Testis (tissue), 2 donors: ENCODE measurements at regions not wholly inside any gene's neighbourhood (a gene's known extent, or its start where the extent isn't known, plus 50 kb on each side); places are given as distances from the start of the nearest gene placed in this dataset.

ENCODE experiments used
- DNase-seq: peaks from one replicate; pipeline ENCODE4 v3.0.0-alpha.2; 2019
- H3K27ac ChIP-seq, 2 donors: fragments of 200-600 bp; sonication (generic); one replicate each; pipeline ENCODE4 v1.5.1; 2019
- H3K27me3 ChIP-seq: fragments of 200-600 bp; sonication (generic); one replicate; pipeline ENCODE4 v1.5.1; 2019
- H3K36me3 ChIP-seq: fragments of 200-600 bp; sonication (generic); one replicate; pipeline ENCODE4 v1.5.1; 2017; ENCODE audit warnings: low read depth; ENCODE audit errors: missing control alignments
- H3K4me1 ChIP-seq: fragments of 200-600 bp; sonication (generic); one replicate; pipeline ENCODE4 v1.5.1; 2019
- H3K4me3 ChIP-seq, 2 donors: fragments of 200-600 bp; sonication (generic); one replicate each; pipeline ENCODE4 v1.5.1; 2017 to 2019
- H3K9me3 ChIP-seq: fragments of 200-600 bp; sonication (generic); one replicate; pipeline ENCODE4 v1.5.1; 2017
- POLR2A ChIP-seq: fragments of 450-650 bp; IDR thresholded peaks from one replicate; pipeline ENCODE4 v1.6.1; 2017; ENCODE audit warnings: antibody characterized with exemption, mild to moderate bottlenecking, moderate library complexity
- WGBS, 2 donors: methylation state at CpG; one replicate each; pipeline ENCODE4 v1.1.5; 2018; 5-methylcytosine and 5-hydroxymethylcytosine counted together
- intact Hi-C: fragments of 100-400 bp; cut with DNase I; formaldehyde crosslinking; loops from one replicate; pipeline ENCODE4 v1.15.1; 2023; ENCODE audit warnings: low total_unique reads
- TF ChIP-seq, protein P1 (sequence below), 3 experiments: fragments of 450-650 bp in 2 of 3; fragments of 200-600 bp in 1 of 3; sonication (generic) in 1 of 3; IDR thresholded peaks; one replicate each; pipeline ENCODE4 v1.5.1; 2016 to 2019; ENCODE audit warnings: antibody characterized with exemption in 3 of 3, mild to moderate bottlenecking in 2 of 3, moderate library complexity in 1 of 3

DNA sequence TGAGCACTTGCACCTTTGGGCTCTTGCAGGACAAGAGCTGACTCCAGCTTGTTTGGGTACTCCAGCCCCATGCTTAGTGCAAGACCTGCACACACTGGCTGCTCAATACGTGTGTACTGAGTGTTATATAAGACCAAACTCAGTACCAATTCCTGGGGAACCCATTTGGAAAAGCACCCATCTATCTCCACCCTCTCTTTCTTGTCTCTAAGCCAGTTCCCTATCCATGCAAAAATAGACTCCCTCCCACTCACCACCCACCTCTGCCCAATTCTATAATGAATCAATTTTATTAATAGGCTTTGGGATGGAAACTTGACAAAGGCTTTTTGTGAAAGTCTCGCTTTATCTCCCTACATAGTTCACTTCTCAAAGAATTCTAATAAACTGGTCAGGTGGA, 60.9 kb upstream of the CPLX2 start:
- intact Hi-C loops: no loop called here
- no peak for DNase-seq
- Histone ChIP-seq H3K4me1 (no peaks in the 10 kb centered on the region), H3K9me3 (no peaks in the 10 kb centered on the region), H3K27me3 (no peaks in the 10 kb centered on the region), H3K36me3 (no peaks in the 10 kb centered on the region), H3K27ac (no peak overlapping the region), H3K4me3 (no peak overlapping the region)
- 69 to 83% methylated on average over 2 of the region's 2 CpGs for WGBS, 2 donors
- no peak for TF ChIP-seq POLR2A
- TF ChIP-seq, protein P1, sequence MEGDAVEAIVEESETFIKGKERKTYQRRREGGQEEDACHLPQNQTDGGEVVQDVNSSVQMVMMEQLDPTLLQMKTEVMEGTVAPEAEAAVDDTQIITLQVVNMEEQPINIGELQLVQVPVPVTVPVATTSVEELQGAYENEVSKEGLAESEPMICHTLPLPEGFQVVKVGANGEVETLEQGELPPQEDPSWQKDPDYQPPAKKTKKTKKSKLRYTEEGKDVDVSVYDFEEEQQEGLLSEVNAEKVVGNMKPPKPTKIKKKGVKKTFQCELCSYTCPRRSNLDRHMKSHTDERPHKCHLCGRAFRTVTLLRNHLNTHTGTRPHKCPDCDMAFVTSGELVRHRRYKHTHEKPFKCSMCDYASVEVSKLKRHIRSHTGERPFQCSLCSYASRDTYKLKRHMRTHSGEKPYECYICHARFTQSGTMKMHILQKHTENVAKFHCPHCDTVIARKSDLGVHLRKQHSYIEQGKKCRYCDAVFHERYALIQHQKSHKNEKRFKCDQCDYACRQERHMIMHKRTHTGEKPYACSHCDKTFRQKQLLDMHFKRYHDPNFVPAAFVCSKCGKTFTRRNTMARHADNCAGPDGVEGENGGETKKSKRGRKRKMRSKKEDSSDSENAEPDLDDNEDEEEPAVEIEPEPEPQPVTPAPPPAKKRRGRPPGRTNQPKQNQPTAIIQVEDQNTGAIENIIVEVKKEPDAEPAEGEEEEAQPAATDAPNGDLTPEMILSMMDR (IDR thresholded peaks at IDR 0.05): no peak

DNA sequence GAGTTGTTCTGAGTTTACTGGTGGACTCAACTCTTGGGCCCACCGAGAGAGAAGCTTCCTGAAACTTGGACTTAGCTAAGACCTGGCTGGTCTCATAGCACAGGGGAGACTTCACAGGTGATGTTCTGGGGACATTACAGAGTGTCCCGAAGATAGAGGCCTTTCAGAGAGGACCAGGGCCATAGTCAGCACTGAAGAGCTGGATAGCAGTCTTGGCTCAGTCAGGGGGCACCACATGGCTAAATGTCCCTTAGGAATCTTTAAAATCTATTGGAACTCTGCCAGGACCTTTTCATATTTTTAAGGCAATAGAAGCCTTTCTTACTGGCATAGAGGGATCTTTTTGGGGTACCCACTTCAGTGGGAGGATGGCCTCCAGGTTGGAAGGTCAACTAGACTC, 59.8 kb upstream of the CPLX2 start:
- intact Hi-C loops: no loop called here
- TF ChIP-seq, protein P1 (IDR thresholded peaks at IDR 0.05): no peak
- TF ChIP-seq POLR2A: no peak
- WGBS, 2 donors: 86 to 92% methylated on average over 2 of the region's 2 CpGs

DNA sequence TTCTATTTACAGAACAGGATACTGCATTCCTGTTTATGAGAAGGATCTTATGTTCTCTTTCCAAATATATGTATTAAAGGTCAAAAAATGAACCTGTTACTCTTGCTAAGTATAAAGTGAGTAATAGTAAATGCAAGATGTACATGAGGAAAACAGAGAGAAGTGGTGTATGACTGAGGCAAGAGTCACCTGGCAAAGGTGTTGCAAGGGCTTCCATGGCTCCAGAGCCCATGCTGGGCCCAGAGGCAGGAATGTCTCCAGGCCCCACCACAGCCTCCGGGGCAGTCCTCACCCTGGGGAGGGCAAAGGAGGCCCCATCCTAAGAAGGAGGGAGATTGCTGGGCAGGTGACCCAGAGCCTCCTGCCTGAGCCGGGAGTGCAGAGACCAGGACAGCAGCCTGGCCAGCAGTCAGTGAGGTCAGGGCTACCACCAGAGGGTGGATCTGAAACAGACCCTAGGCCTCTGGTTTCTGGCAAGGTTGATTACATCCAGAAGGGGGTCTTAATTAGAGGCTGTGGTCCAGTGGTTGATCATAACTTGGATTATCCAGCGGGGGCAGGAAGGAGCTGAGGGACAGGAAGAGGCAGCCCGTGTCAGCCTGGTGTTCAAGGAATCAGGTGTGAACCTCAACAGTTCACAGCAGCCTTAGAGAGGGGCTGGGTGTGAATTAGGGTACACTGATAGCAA, 57.3 kb upstream of the CPLX2 start:
- Histone ChIP-seq H3K9me3 (no peaks in the 10 kb centered on the region), H3K27ac (no peak overlapping the region), H3K4me3 (no peak overlapping the region), H3K36me3 (no peaks in the 10 kb centered on the region), H3K27me3 (no peaks in the 10 kb centered on the region), H3K4me1 (peaks cover 4% of the 10 kb centered on the region)
- WGBS, 2 donors: 68 to 83% methylated on average over 3 to 4 of the region's 4 CpGs
- TF ChIP-seq, protein P1 (IDR thresholded peaks at IDR 0.05): no peak
- no peak for TF ChIP-seq POLR2A
- no peak for DNase-seq
- intact Hi-C loops: no loop called here

More for the DNA sequence above, 59.8 kb upstream of the CPLX2 start:
- Histone ChIP-seq H3K4me1 (no peaks in the 10 kb centered on the region), H3K9me3 (no peaks in the 10 kb centered on the region), H3K4me3 (no peak overlapping the region), H3K27me3 (no peaks in the 10 kb centered on the region), H3K36me3 (no peaks in the 10 kb centered on the region), H3K27ac (no peak overlapping the region)
- DNase-seq: no peak

DNA sequence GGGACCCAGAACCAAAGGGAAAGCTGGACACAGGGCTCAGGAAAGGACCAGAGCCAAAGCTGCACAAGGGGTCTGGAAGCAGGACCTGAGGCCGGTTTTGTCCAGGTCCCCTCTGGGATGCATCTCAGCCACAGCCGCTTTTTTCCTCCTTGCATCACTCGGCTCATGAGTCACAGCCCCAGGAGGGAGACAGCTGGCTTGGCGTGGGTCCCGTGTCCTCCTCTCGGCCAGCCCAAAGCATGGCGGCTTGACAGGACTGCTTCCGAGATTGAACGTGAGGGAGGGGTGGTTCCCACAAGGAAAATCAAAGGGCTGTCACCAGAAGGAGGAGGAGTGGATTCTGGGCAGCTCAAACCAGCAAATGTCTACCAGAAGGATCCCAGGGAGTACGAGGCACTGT, 56.7 kb upstream of the CPLX2 start:
- no peaks in the 10 kb centered on the region for H3K27me3 ChIP-seq
- DNase-seq: no peak
- intact Hi-C loops: no loop called here
- TF ChIP-seq, protein P1 (IDR thresholded peaks at IDR 0.05): no peak
- TF ChIP-seq POLR2A: no peak
- no peaks in the 10 kb centered on the region for H3K9me3 ChIP-seq
- H3K4me3 ChIP-seq: no peak overlapping the region
- H3K36me3 ChIP-seq: no peaks in the 10 kb centered on the region
- WGBS, 2 donors: 56 to 58% methylated on average over 8 to 10 of the region's 10 CpGs
- H3K27ac ChIP-seq: no peak overlapping the region
- H3K4me1 ChIP-seq: peaks cover 4% of the 10 kb centered on the region
